C4-2B (cell line): ENCODE measurements at regions not wholly inside any gene's neighbourhood (a gene's known extent, or its start where the extent isn't known, plus 50 kb on each side); places are given as distances from the start of the nearest gene placed in this dataset.

Source experiments
- ZFX ChIP-seq: fragments of 450-650 bp; IDR thresholded peaks from 2 replicates; pipeline ENCODE4 v1.6.1; 2017
- TF ChIP-seq, protein P1 (sequence below): fragments of 450-650 bp; conservative IDR thresholded peaks from 2 replicates; pipeline ENCODE4 v1.5.1; 2017; ENCODE audit warnings: mild to moderate bottlenecking

- TF ChIP-seq, protein P1, sequence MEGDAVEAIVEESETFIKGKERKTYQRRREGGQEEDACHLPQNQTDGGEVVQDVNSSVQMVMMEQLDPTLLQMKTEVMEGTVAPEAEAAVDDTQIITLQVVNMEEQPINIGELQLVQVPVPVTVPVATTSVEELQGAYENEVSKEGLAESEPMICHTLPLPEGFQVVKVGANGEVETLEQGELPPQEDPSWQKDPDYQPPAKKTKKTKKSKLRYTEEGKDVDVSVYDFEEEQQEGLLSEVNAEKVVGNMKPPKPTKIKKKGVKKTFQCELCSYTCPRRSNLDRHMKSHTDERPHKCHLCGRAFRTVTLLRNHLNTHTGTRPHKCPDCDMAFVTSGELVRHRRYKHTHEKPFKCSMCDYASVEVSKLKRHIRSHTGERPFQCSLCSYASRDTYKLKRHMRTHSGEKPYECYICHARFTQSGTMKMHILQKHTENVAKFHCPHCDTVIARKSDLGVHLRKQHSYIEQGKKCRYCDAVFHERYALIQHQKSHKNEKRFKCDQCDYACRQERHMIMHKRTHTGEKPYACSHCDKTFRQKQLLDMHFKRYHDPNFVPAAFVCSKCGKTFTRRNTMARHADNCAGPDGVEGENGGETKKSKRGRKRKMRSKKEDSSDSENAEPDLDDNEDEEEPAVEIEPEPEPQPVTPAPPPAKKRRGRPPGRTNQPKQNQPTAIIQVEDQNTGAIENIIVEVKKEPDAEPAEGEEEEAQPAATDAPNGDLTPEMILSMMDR = no peak
- TF ChIP-seq ZFX = no peak
These were observed 82.0 kb downstream of the UBIAD1 start for GRCh38 chr1:11354893-11355553.
